Endodermal cell (in vitro differentiated cells): ENCODE measurements at regions not wholly inside any gene's neighbourhood (a gene's known extent, or its start where the extent isn't known, plus 50 kb on each side); places are given as distances from the start of the nearest gene placed in this dataset.

Source experiments
- DNase-seq: peaks from one replicate; pipeline ENCODE4 v3.0.0-alpha.2; 2017
- H3K27ac ChIP-seq: 2 replicates; pipeline ENCODE4 v1.5.1; 2013; ENCODE audit warnings: mild to moderate bottlenecking, low read depth, low read length, moderate library complexity
- H3K27me3 ChIP-seq: 2 replicates; pipeline ENCODE4 v1.6.1; 2013; ENCODE audit warnings: mild to moderate bottlenecking, low read length, moderate library complexity; ENCODE audit not compliant: insufficient read depth, control insufficient read depth, poor library complexity, severe bottlenecking
- H3K36me3 ChIP-seq: 2 replicates; pipeline ENCODE4 v1.7.0; 2013; ENCODE audit warnings: mild to moderate bottlenecking, low read length, moderate library complexity; ENCODE audit not compliant: control insufficient read depth, insufficient read depth
- H3K4me1 ChIP-seq: one replicate; pipeline ENCODE4 v1.7.0; 2013; ENCODE audit warnings: low read length; ENCODE audit not compliant: control insufficient read depth, insufficient read depth
- H3K4me3 ChIP-seq: 2 replicates; pipeline ENCODE4 v1.5.1; 2013; ENCODE audit warnings: mild to moderate bottlenecking, low read length, moderate library complexity
- H3K9ac ChIP-seq: 2 replicates; pipeline ENCODE4 v1.6.1; 2013; ENCODE audit warnings: mild to moderate bottlenecking, low read length, moderate library complexity; ENCODE audit not compliant: poor library complexity, severe bottlenecking; ENCODE audit errors: extremely low read depth
- H3K9me3 ChIP-seq: 2 replicates; pipeline ENCODE4 v1.6.1; 2013; ENCODE audit warnings: mild to moderate bottlenecking, low read length, moderate library complexity; ENCODE audit not compliant: control insufficient read depth
- H3K27ac Mint-ChIP-seq: 2 replicates; pipeline ENCODE4 v1.8.0; 2020; ENCODE audit warnings: mixed read lengths
- H3K27me3 Mint-ChIP-seq: 2 replicates; pipeline ENCODE4 v1.8.0; 2021; ENCODE audit warnings: mild to moderate bottlenecking, mixed read lengths; ENCODE audit not compliant: insufficient read depth
- H3K36me3 Mint-ChIP-seq: 2 replicates; pipeline ENCODE4 v1.8.0; 2020; ENCODE audit warnings: low read depth, mixed read lengths
- H3K4me1 Mint-ChIP-seq: 2 replicates; pipeline ENCODE4 v1.8.0; 2020; ENCODE audit warnings: mixed read lengths
- H3K4me3 Mint-ChIP-seq: 2 replicates; pipeline ENCODE4 v1.8.0; 2020; ENCODE audit warnings: mild to moderate bottlenecking, moderate library complexity, mixed read lengths
- H3K9me3 Mint-ChIP-seq: 2 replicates; pipeline ENCODE4 v1.8.0; 2020; ENCODE audit warnings: mild to moderate bottlenecking, mixed read lengths
- CTCF ChIP-seq: fragments of 200-600 bp; sonication (generic); conservative IDR thresholded peaks from 2 replicates; pipeline ENCODE4 v1.5.0; 2021; ENCODE audit warnings: antibody characterized with exemption, mild to moderate bottlenecking
- WGBS, 2 experiments: methylation state at CpG; one replicate each; pipeline versions ENCODE4 v1.1.5 to v1.1.7; 2013; ENCODE audit warnings: missing lambda C conversion rate in 2 of 2, mixed read lengths in 1 of 2; ENCODE audit not compliant: insufficient coverage in 1 of 2, insufficient read length in 1 of 2; 5-methylcytosine and 5-hydroxymethylcytosine counted together

DNA sequence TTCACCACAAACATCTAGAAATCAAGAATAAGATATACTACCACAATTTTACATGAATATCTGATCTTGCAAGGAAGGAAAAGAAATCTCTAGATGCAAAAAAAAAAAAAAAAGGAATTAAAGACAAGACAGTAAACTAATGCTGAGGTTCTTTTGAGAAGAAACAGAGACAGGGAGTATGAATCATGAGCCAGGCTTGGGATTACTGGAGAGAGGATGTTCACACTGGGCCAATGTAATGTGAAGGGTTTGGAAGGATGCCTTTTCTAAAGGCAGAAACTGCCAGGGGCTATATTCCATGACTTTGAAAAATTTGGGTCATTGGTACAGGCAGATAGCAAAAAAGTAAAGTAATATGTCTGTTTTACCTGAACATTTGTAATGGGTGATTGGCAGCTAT, 573.0 kb upstream of the IGFBP3 start:
- H3K4me3 ChIP-seq = no peak overlapping the region
- no peaks in the 10 kb centered on the region for H3K9me3 ChIP-seq
- H3K36me3 Mint-ChIP-seq = no peaks in the 10 kb centered on the region
- no peaks in the 10 kb centered on the region for H3K36me3 ChIP-seq
- H3K4me3 Mint-ChIP-seq = no peak overlapping the region
- H3K27me3 Mint-ChIP-seq = no peaks in the 10 kb centered on the region
- H3K27me3 ChIP-seq = no peaks in the 10 kb centered on the region
- peaks cover 8% of the 10 kb centered on the region for H3K9me3 Mint-ChIP-seq
- no peaks in the 10 kb centered on the region for H3K4me1 Mint-ChIP-seq
- no peaks in the 10 kb centered on the region for H3K4me1 ChIP-seq
- H3K27ac ChIP-seq = no peak overlapping the region
- no peak overlapping the region for H3K27ac Mint-ChIP-seq
- TF ChIP-seq CTCF = no peak
- H3K9ac ChIP-seq = no peak overlapping the region
- DNase-seq = no peak

GRCh38 chr7:46493196-46493595, 572.1 kb upstream of the IGFBP3 start:
- no peaks in the 10 kb centered on the region for H3K36me3 Mint-ChIP-seq
- no peak for DNase-seq

DNA sequence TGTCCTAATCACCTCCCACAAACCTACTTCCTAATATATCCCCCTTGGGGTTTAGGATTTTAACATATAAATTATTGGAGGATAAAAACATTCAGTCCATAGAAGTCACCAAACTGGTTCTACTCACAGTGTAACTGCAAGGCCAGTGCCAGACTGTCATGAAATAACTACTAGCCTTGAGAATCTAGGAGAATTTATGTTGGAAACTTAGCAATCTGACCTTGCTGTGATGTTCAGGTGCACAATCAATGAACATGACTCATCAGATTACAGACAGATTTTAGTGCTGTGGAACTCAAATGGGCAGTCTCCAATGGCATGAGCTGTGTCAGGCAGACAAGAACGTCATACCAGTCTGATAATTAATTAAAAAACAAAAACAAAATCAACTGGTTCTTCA, 571.4 kb upstream of the IGFBP3 start:
- Mint-ChIP-seq H3K27me3 (no peaks in the 10 kb centered on the region), H3K4me1 (no peaks in the 10 kb centered on the region), H3K4me3 (no peak overlapping the region), H3K27ac (no peak overlapping the region), H3K9me3 (peaks cover 4% of the 10 kb centered on the region), H3K36me3 (no peaks in the 10 kb centered on the region)
- no peak overlapping the region for H3K27ac ChIP-seq
- H3K27me3 ChIP-seq = no peaks in the 10 kb centered on the region
- no peak for TF ChIP-seq CTCF
- no peak overlapping the region for H3K9ac ChIP-seq
- DNase-seq = no peak
- H3K4me3 ChIP-seq = no peak overlapping the region
- no peaks in the 10 kb centered on the region for H3K36me3 ChIP-seq
- no peaks in the 10 kb centered on the region for H3K4me1 ChIP-seq
- WGBS, 2 experiments = 77 to 100% methylated on average over 1 of the region's 1 CpG
- H3K9me3 ChIP-seq = no peaks in the 10 kb centered on the region

More at GRCh38 chr7:46493196-46493595, 572.1 kb upstream of the IGFBP3 start:
- Mint-ChIP-seq H3K4me3 (no peak overlapping the region), H3K9me3 (peaks cover 7% of the 10 kb centered on the region), H3K27ac (no peak overlapping the region), H3K4me1 (no peaks in the 10 kb centered on the region), H3K27me3 (no peaks in the 10 kb centered on the region)
- WGBS, 2 experiments = 83 to 100% methylated on average over 2 of the region's 4 CpGs
- H3K9ac ChIP-seq = no peak overlapping the region
- no peak overlapping the region for H3K4me3 ChIP-seq
- no peak overlapping the region for H3K27ac ChIP-seq
- no peaks in the 10 kb centered on the region for H3K4me1 ChIP-seq
- peak; percentile 55 for TF ChIP-seq CTCF
- H3K27me3 ChIP-seq = no peaks in the 10 kb centered on the region
- H3K36me3 ChIP-seq = no peaks in the 10 kb centered on the region
- H3K9me3 ChIP-seq = no peaks in the 10 kb centered on the region
